ENCODE measurements at regions not wholly inside any gene's neighbourhood (a gene's known extent, or its start where the extent isn't known, plus 50 kb on each side); places are given as distances from the start of the nearest gene placed in this dataset.
A peak's percentile ranks its signal among the peaks of the same experiment; 100 is the strongest.

GRCh38 chr15:60057554-60057953, 53.4 kb downstream of the FOXB1 start:
- Mint-ChIP-seq H3K4me1 (ENCODE audit: low read depth) (no peaks in the 10 kb centered on the region), H3K9me3 (peaks cover 22% of the 10 kb centered on the region), H3K4me3 (no peak overlapping the region), H3K36me3 (ENCODE audit: low read depth) (no peaks in the 10 kb centered on the region), H3K27me3 (ENCODE audit: insufficient read depth) (peaks cover 24% of the 10 kb centered on the region), H3K27ac (no peak overlapping the region)
- DNase-seq (ENCODE audit: low spot score), result no peak
- intact Hi-C loops (cut with micrococcal nuclease), result no loop called here

- Mint-ChIP-seq H3K27me3 (ENCODE audit: insufficient read depth) (peaks cover 23% of the 10 kb centered on the region), H3K4me1 (ENCODE audit: low read depth) (no peaks in the 10 kb centered on the region), H3K4me3 (no peak overlapping the region), H3K27ac (no peak overlapping the region), H3K9me3 (peaks cover 29% of the 10 kb centered on the region), H3K36me3 (ENCODE audit: low read depth) (no peaks in the 10 kb centered on the region)
- intact Hi-C loops (cut with micrococcal nuclease), result no loop called here
- no peak for DNase-seq (ENCODE audit: low spot score)
Observed at GRCh38 chr15:60059186-60059585, 55.1 kb downstream of the FOXB1 start.

GRCh38 chr15:60061758-60062157, 57.6 kb downstream of the FOXB1 start:
- Mint-ChIP-seq H3K27me3 (ENCODE audit: insufficient read depth) (peaks cover 16% of the 10 kb centered on the region), H3K4me1 (ENCODE audit: low read depth) (no peaks in the 10 kb centered on the region), H3K36me3 (ENCODE audit: low read depth) (no peaks in the 10 kb centered on the region), H3K4me3 (no peak overlapping the region), H3K9me3 (peaks cover 32% of the 10 kb centered on the region), H3K27ac (no peak overlapping the region)
- DNase-seq (ENCODE audit: low spot score), result no peak
- intact Hi-C loops (cut with micrococcal nuclease), result no loop called here

GRCh38 chr15:60062826-60063225, 58.7 kb downstream of the FOXB1 start:
- H3K4me1 Mint-ChIP-seq (ENCODE audit: low read depth), result no peaks in the 10 kb centered on the region
- no peak overlapping the region for H3K27ac Mint-ChIP-seq
- peaks cover 32% of the 10 kb centered on the region for H3K9me3 Mint-ChIP-seq
- no peak for DNase-seq (ENCODE audit: low spot score)
- no peaks in the 10 kb centered on the region for H3K36me3 Mint-ChIP-seq (ENCODE audit: low read depth)
- peaks cover 10% of the 10 kb centered on the region for H3K27me3 Mint-ChIP-seq (ENCODE audit: insufficient read depth)
- no peak overlapping the region for H3K4me3 Mint-ChIP-seq
- intact Hi-C loops (cut with micrococcal nuclease), result no loop called here

GRCh38 chr15:60065951-60066350, 61.8 kb downstream of the FOXB1 start:
- no peak overlapping the region for H3K4me3 Mint-ChIP-seq
- DNase-seq (ENCODE audit: low spot score), result no peak
- peaks cover 27% of the 10 kb centered on the region for H3K9me3 Mint-ChIP-seq
- H3K36me3 Mint-ChIP-seq (ENCODE audit: low read depth), result no peaks in the 10 kb centered on the region
- peaks cover 17% of the 10 kb centered on the region for H3K27me3 Mint-ChIP-seq (ENCODE audit: insufficient read depth)
- intact Hi-C loops (cut with micrococcal nuclease), result no loop called here
- H3K27ac Mint-ChIP-seq, result no peak overlapping the region
- no peaks in the 10 kb centered on the region for H3K4me1 Mint-ChIP-seq (ENCODE audit: low read depth)

GRCh38 chr15:60070838-60071493, 66.9 kb downstream of the FOXB1 start:
- Mint-ChIP-seq H3K27me3 (ENCODE audit: insufficient read depth) (peaks cover 13% of the 10 kb centered on the region), H3K9me3 (peaks cover 3% of the 10 kb centered on the region), H3K36me3 (ENCODE audit: low read depth) (no peaks in the 10 kb centered on the region), H3K4me3 (no peak overlapping the region), H3K4me1 (ENCODE audit: low read depth) (peaks cover 21% of the 10 kb centered on the region), H3K27ac (no peak overlapping the region)
- intact Hi-C loops (cut with micrococcal nuclease), result no loop called here
- no peak for DNase-seq (ENCODE audit: low spot score)

- Mint-ChIP-seq H3K27ac (no peak overlapping the region), H3K9me3 (peaks cover 3% of the 10 kb centered on the region)
- intact Hi-C loops (cut with micrococcal nuclease), result no loop called here
Observed at GRCh38 chr15:60072826-60073465, 68.8 kb downstream of the FOXB1 start.

GRCh38 chr15:60073466-60073840, 69.3 kb downstream of the FOXB1 start:
- peaks cover 44% of the 10 kb centered on the region for H3K4me1 Mint-ChIP-seq (ENCODE audit: low read depth)
- H3K36me3 Mint-ChIP-seq (ENCODE audit: low read depth), result no peaks in the 10 kb centered on the region
- no peak overlapping the region for H3K4me3 Mint-ChIP-seq
- intact Hi-C loops (cut with micrococcal nuclease), result no loop called here
- DNase-seq (ENCODE audit: low spot score), result no peak
- H3K9me3 Mint-ChIP-seq, result peaks cover 3% of the 10 kb centered on the region
- peaks cover 13% of the 10 kb centered on the region for H3K27me3 Mint-ChIP-seq (ENCODE audit: insufficient read depth)
- H3K27ac Mint-ChIP-seq, result no peak overlapping the region

More at GRCh38 chr15:60072826-60073465, 68.8 kb downstream of the FOXB1 start:
- Mint-ChIP-seq H3K36me3 (ENCODE audit: low read depth) (no peaks in the 10 kb centered on the region), H3K27me3 (ENCODE audit: insufficient read depth) (peaks cover 13% of the 10 kb centered on the region), H3K4me1 (ENCODE audit: low read depth) (peaks cover 41% of the 10 kb centered on the region), H3K4me3 (no peak overlapping the region)
- DNase-seq (ENCODE audit: low spot score), result no peak

GRCh38 chr15:60074181-60074885, 70.2 kb downstream of the FOXB1 start:
- peaks cover 3% of the 10 kb centered on the region for H3K9me3 Mint-ChIP-seq
- no peak overlapping the region for H3K4me3 Mint-ChIP-seq
- no peaks in the 10 kb centered on the region for H3K36me3 Mint-ChIP-seq (ENCODE audit: low read depth)
- intact Hi-C loops (cut with micrococcal nuclease), result no loop called here
- H3K27ac Mint-ChIP-seq, result no peak overlapping the region
- H3K4me1 Mint-ChIP-seq (ENCODE audit: low read depth), result peaks cover 49% of the 10 kb centered on the region
- H3K27me3 Mint-ChIP-seq (ENCODE audit: insufficient read depth), result peaks cover 5% of the 10 kb centered on the region
- DNase-seq (ENCODE audit: low spot score), result no peak

- peaks cover 49% of the 10 kb centered on the region for H3K4me1 Mint-ChIP-seq (ENCODE audit: low read depth)
- no peaks in the 10 kb centered on the region for H3K36me3 Mint-ChIP-seq (ENCODE audit: low read depth)
- intact Hi-C loops (cut with micrococcal nuclease), result loop anchor here (1.0 to 2.0 kb wide), 4 partner anchors 32 to 79 kb away; no protein-coding TSS in a partner anchor
- peaks cover 2% of the 10 kb centered on the region for H3K27me3 Mint-ChIP-seq (ENCODE audit: insufficient read depth)
- H3K9me3 Mint-ChIP-seq, result peaks cover 3% of the 10 kb centered on the region
- peak overlapping the region; percentile 58 for H3K27ac Mint-ChIP-seq
- no peak for DNase-seq (ENCODE audit: low spot score)
- H3K4me3 Mint-ChIP-seq, result peak overlapping the region; percentile 8
Observed at GRCh38 chr15:60076045-60076444, 71.9 kb downstream of the FOXB1 start.

GRCh38 chr15:60076582-60077276, 72.6 kb downstream of the FOXB1 start:
- Mint-ChIP-seq H3K27ac (peak overlapping the region; percentile 58), H3K4me3 (no peak overlapping the region), H3K4me1 (ENCODE audit: low read depth) (peaks cover 49% of the 10 kb centered on the region), H3K27me3 (ENCODE audit: insufficient read depth) (no peaks in the 10 kb centered on the region), H3K36me3 (ENCODE audit: low read depth) (no peaks in the 10 kb centered on the region), H3K9me3 (peaks cover 3% of the 10 kb centered on the region)
- no peak for DNase-seq (ENCODE audit: low spot score)
- intact Hi-C loops (cut with micrococcal nuclease), result loop anchor here (1.0 to 2.0 kb wide), 5 partner anchors 32 to 157 kb away; no protein-coding TSS in a partner anchor

GRCh38 chr15:60077581-60078359, 73.7 kb downstream of the FOXB1 start:
- intact Hi-C loops (cut with micrococcal nuclease), result loop anchor here (1.0 to 2.0 kb wide), 3 partner anchors 49 to 158 kb away; no protein-coding TSS in a partner anchor
- Mint-ChIP-seq H3K9me3 (peaks cover 3% of the 10 kb centered on the region), H3K36me3 (ENCODE audit: low read depth) (no peaks in the 10 kb centered on the region), H3K4me3 (peak overlapping the region; percentile 4), H3K27me3 (ENCODE audit: insufficient read depth) (peaks cover 2% of the 10 kb centered on the region), H3K27ac (peak overlapping the region; percentile 75), H3K4me1 (ENCODE audit: low read depth) (peaks cover 49% of the 10 kb centered on the region)
- DNase-seq (ENCODE audit: low spot score), result peak; percentile 3
